ENCODE measurements at regions not wholly inside any gene's neighbourhood (a gene's known extent, or its start where the extent isn't known, plus 50 kb on each side); places are given as distances from the start of the nearest gene placed in this dataset.

DNA sequence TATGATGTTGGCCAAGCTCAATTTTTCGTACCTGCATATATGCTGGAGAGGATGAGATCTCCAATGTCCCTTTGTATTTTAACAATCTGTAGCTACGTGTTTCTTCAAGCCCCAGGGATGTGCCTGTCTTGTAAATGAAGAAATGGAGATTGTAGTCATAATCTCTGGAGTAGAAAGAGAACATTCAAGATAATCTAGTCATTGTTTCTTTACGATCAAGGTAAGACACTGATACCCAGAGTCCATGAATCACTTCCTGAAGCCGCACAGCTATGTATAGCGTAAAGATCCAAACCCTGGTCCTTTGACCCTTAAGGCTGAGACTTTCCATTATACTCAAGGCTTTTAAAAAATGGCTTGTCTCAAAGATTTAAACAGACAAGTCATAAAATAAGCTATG, 205.5 kb downstream of the HS3ST3B1 start:
- DNase-seq (ENCODE audit: low spot score) = no peak
- no peak overlapping the region for H3K9ac ChIP-seq
- H3K4me3 Mint-ChIP-seq = no peak overlapping the region
- no peak for TF ChIP-seq EZH2phosphoT487 (IDR thresholded peaks at IDR 0.05)
- TF ChIP-seq, protein P1, sequence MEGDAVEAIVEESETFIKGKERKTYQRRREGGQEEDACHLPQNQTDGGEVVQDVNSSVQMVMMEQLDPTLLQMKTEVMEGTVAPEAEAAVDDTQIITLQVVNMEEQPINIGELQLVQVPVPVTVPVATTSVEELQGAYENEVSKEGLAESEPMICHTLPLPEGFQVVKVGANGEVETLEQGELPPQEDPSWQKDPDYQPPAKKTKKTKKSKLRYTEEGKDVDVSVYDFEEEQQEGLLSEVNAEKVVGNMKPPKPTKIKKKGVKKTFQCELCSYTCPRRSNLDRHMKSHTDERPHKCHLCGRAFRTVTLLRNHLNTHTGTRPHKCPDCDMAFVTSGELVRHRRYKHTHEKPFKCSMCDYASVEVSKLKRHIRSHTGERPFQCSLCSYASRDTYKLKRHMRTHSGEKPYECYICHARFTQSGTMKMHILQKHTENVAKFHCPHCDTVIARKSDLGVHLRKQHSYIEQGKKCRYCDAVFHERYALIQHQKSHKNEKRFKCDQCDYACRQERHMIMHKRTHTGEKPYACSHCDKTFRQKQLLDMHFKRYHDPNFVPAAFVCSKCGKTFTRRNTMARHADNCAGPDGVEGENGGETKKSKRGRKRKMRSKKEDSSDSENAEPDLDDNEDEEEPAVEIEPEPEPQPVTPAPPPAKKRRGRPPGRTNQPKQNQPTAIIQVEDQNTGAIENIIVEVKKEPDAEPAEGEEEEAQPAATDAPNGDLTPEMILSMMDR (IDR thresholded peaks at IDR 0.05) = no peak
- no peak for TF ChIP-seq EZH2 (IDR thresholded peaks at IDR 0.05)
- H3K79me2 ChIP-seq (ENCODE audit: low read depth) = no peaks in the 10 kb centered on the region
- H3K4me1 ChIP-seq = peaks cover 6% of the 10 kb centered on the region
- H3K27ac Mint-ChIP-seq = no peak overlapping the region
- H2AFZ ChIP-seq (replicated peaks) = no peak overlapping the region
- H3K9me3 ChIP-seq (ENCODE audit: low read depth) = no peaks in the 10 kb centered on the region
- H3K9me3 Mint-ChIP-seq = peaks cover 4% of the 10 kb centered on the region
- H3F3A ChIP-seq (ENCODE audit: low read depth) = no peaks in the 10 kb centered on the region
- H3K27me3 ChIP-seq = no peaks in the 10 kb centered on the region
- no peaks in the 10 kb centered on the region for H4K20me1 ChIP-seq (ENCODE audit: low read depth)
- H3K36me3 ChIP-seq = no peaks in the 10 kb centered on the region
- no peak overlapping the region for H3K27ac ChIP-seq
- H3K27me3 Mint-ChIP-seq (ENCODE audit: insufficient read depth, low read depth) = no peaks in the 10 kb centered on the region
- H3K36me3 Mint-ChIP-seq = no peaks in the 10 kb centered on the region
- H3K4me1 Mint-ChIP-seq = peaks cover 5% of the 10 kb centered on the region
- H3K4me3 ChIP-seq = no peak overlapping the region
- H3K4me2 ChIP-seq = no peak overlapping the region

DNA sequence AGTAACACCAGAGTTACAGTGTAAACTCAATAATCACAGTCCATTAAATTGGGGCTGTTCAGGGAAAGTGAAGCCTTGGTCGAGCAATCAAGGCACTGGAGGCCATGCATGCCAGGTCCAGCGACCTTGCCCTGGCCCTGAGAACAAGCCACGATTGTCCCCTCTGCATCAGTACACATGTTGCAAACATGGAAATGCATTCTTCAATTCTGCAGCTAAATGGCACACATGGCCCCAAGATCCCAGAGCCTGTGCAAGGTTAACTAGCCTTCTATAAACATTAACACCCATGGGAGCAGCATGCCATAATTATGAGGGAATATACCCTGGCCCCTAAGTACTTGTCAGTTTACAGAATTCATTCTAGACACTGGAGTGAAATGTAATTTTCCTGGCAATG, 204.7 kb downstream of the HS3ST3B1 start:
- no peak for TF ChIP-seq EZH2 (IDR thresholded peaks at IDR 0.05)
- TF ChIP-seq EZH2phosphoT487 (IDR thresholded peaks at IDR 0.05) = no peak
- TF ChIP-seq, protein P1 (IDR thresholded peaks at IDR 0.05) = no peak
- Mint-ChIP-seq H3K27ac (no peak overlapping the region), H3K9me3 (peaks cover 4% of the 10 kb centered on the region), H3K36me3 (no peaks in the 10 kb centered on the region), H3K27me3 (ENCODE audit: insufficient read depth, low read depth) (no peaks in the 10 kb centered on the region), H3K4me3 (no peak overlapping the region), H3K4me1 (peaks cover 5% of the 10 kb centered on the region)
- no peak overlapping the region for H3K9ac ChIP-seq
- no peaks in the 10 kb centered on the region for H3K27me3 ChIP-seq
- peaks cover 6% of the 10 kb centered on the region for H3K4me1 ChIP-seq
- DNase-seq (ENCODE audit: low spot score) = no peak
- no peaks in the 10 kb centered on the region for H3K79me2 ChIP-seq (ENCODE audit: low read depth)
- H3K27ac ChIP-seq = no peak overlapping the region
- H3K9me3 ChIP-seq (ENCODE audit: low read depth) = no peaks in the 10 kb centered on the region
- no peak overlapping the region for H3K4me3 ChIP-seq
- H3K36me3 ChIP-seq = no peaks in the 10 kb centered on the region
- H3K4me2 ChIP-seq = no peak overlapping the region
- no peaks in the 10 kb centered on the region for H3F3A ChIP-seq (ENCODE audit: low read depth)
- no peaks in the 10 kb centered on the region for H4K20me1 ChIP-seq (ENCODE audit: low read depth)
- H2AFZ ChIP-seq (replicated peaks) = peak overlapping the region; percentile 60

DNA sequence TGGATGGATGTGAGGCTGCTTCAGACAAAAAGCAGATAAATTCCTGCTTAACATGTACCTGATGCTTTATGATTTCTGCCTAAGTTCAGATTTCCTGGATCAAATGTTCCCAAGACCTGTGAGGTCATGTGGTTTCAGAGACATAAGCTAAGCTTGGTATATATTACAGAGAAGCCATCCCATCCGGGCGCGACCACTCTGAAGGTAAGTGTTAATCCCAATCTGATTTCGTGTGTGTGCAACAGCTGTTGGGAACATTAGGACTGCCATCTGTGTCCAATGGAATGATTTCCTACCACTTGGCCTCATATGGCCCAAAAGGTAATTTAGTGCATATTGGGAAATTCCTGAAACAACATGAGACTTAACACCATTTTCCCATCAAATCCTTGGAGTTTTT, 199.1 kb downstream of the HS3ST3B1 start:
- Histone ChIP-seq H3K4me1 (peaks cover 6% of the 10 kb centered on the region), H3K27me3 (no peaks in the 10 kb centered on the region), H3K36me3 (no peaks in the 10 kb centered on the region), H3K9ac (no peak overlapping the region), H2AFZ (replicated peaks) (no peak overlapping the region), H4K20me1 (ENCODE audit: low read depth) (no peaks in the 10 kb centered on the region), H3K4me3 (no peak overlapping the region), H3K27ac (no peak overlapping the region), H3K79me2 (ENCODE audit: low read depth) (no peaks in the 10 kb centered on the region), H3K4me2 (no peak overlapping the region), H3F3A (ENCODE audit: low read depth) (no peaks in the 10 kb centered on the region), H3K9me3 (ENCODE audit: low read depth) (no peaks in the 10 kb centered on the region)
- Mint-ChIP-seq H3K4me1 (peaks cover under 1% of the 10 kb centered on the region), H3K27me3 (ENCODE audit: insufficient read depth, low read depth) (no peaks in the 10 kb centered on the region), H3K9me3 (no peaks in the 10 kb centered on the region), H3K27ac (no peak overlapping the region), H3K4me3 (no peak overlapping the region), H3K36me3 (no peaks in the 10 kb centered on the region)
- no peak for TF ChIP-seq EZH2 (IDR thresholded peaks at IDR 0.05)
- no peak for TF ChIP-seq EZH2phosphoT487 (IDR thresholded peaks at IDR 0.05)
- TF ChIP-seq, protein P1 (IDR thresholded peaks at IDR 0.05) = no peak
- no peak for DNase-seq (ENCODE audit: low spot score)
